ENCODE measurements at regions not wholly inside any gene's neighbourhood (a gene's known extent, or its start where the extent isn't known, plus 50 kb on each side); places are given as distances from the start of the nearest gene placed in this dataset.

DNA sequence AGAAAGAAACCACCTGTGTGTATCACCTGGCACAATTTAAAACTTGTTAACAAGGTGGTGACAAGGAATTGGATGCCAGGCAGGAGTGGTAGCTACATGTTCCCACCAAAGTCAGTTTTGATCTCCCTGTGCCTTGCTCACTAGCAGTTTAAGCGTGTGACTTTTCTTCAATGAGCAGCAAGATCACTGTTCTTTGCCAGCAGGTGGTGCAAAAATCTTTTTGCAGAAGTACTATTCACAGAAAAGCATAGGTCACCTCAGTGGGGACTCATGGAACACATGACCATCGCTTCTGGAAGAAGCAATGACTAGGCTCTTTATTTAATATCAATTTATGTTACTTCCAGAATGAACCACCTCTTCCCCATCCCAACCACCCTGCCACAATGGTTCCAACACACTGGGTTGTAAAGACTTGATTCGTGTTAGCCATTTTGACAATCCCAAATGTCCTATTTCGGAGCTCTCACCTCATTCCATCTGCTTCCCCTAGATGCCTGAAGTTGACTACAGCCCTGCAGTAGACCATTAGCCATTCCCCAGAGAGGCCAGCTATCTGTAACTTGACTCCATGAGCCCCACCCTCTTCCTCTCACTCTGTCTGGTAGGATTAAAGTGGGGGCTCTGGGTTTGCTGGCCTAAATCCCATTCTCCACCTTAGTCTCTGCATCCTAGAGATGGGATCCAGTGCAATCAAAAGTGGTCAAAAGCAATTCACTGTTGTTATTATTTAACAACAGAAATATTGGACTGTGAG lies 59.1 kb upstream of the TNFRSF19 start:
- Histone ChIP-seq H3K9me3 (ENCODE audit: low read depth) (no peaks in the 10 kb centered on the region), H3K27me3 (no peaks in the 10 kb centered on the region), H3K27ac (no peak overlapping the region), H3K4me2 (no peak overlapping the region), H3K4me1 (ENCODE audit: insufficient read depth) (no peaks in the 10 kb centered on the region), H3K79me2 (no peaks in the 10 kb centered on the region), H3K4me3 (no peak overlapping the region), H3K9me2 (replicated peaks; ENCODE audit: insufficient read depth) (no peaks in the 10 kb centered on the region), H3K36me3 (replicated peaks; ENCODE audit: insufficient read depth, low read depth) (no peaks in the 10 kb centered on the region), H4K20me1 (ENCODE audit: insufficient read depth, poor library complexity, severe bottlenecking) (no peaks in the 10 kb centered on the region), H2AFZ (no peak overlapping the region)
- TF ChIP-seq, protein P1, sequence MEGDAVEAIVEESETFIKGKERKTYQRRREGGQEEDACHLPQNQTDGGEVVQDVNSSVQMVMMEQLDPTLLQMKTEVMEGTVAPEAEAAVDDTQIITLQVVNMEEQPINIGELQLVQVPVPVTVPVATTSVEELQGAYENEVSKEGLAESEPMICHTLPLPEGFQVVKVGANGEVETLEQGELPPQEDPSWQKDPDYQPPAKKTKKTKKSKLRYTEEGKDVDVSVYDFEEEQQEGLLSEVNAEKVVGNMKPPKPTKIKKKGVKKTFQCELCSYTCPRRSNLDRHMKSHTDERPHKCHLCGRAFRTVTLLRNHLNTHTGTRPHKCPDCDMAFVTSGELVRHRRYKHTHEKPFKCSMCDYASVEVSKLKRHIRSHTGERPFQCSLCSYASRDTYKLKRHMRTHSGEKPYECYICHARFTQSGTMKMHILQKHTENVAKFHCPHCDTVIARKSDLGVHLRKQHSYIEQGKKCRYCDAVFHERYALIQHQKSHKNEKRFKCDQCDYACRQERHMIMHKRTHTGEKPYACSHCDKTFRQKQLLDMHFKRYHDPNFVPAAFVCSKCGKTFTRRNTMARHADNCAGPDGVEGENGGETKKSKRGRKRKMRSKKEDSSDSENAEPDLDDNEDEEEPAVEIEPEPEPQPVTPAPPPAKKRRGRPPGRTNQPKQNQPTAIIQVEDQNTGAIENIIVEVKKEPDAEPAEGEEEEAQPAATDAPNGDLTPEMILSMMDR (IDR thresholded peaks at IDR 0.05; ENCODE audit: poor library complexity): peak; percentile 49
- no peak for TF ChIP-seq EZH2phosphoT487 (IDR thresholded peaks at IDR 0.05; ENCODE audit: low read depth, severe bottlenecking, unreplicated experiment)
- peak; percentile 57 for DNase-seq (ENCODE audit: low spot score)
- 91% methylated on average over 4 of the region's 4 CpGs for WGBS (ENCODE audit: low lambda C conversion rate, missing lambda C conversion rate)

DNA sequence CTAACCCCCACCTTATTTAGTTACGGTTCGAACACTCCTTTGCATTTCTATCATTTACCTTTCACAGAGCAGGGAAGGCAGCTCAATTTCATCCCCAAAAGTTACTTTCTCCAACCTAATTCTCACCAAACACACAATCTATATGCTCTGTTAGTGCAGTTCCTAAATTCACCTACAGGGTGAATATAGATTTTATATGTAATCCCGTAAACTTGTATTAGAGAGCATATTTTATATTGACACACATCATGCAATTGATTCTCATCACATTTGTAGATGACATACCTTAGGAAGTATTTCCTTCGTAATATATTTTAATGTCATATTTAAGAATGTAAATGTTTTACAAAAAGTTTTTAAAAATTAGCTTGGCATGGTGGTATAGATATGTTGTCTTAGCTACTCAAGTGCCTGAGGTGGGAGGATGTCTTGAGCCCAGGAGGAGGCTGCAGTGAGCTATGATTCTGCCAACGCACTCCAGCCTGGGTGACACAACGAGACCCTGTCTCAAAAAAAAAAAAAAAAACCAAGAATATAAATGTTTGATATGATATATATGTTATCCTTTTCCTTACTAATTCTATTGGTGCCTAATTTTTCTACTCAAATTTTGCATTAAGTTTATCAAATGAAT lies 57.3 kb upstream of the TNFRSF19 start:
- Histone ChIP-seq H3K4me1 (ENCODE audit: insufficient read depth) (no peaks in the 10 kb centered on the region), H3K9me3 (ENCODE audit: low read depth) (no peaks in the 10 kb centered on the region), H3K4me2 (no peak overlapping the region), H3K27ac (no peak overlapping the region), H3K36me3 (replicated peaks; ENCODE audit: insufficient read depth, low read depth) (no peaks in the 10 kb centered on the region), H3K79me2 (no peaks in the 10 kb centered on the region), H4K20me1 (ENCODE audit: insufficient read depth, poor library complexity, severe bottlenecking) (no peaks in the 10 kb centered on the region), H3K4me3 (no peak overlapping the region), H2AFZ (no peak overlapping the region), H3K27me3 (no peaks in the 10 kb centered on the region), H3K9me2 (replicated peaks; ENCODE audit: insufficient read depth) (no peaks in the 10 kb centered on the region)
- WGBS (ENCODE audit: low lambda C conversion rate, missing lambda C conversion rate): 94% methylated on average over 6 of the region's 6 CpGs
- no peak for DNase-seq (ENCODE audit: low spot score)
- TF ChIP-seq, protein P1 (IDR thresholded peaks at IDR 0.05; ENCODE audit: poor library complexity): no peak
- TF ChIP-seq EZH2phosphoT487 (IDR thresholded peaks at IDR 0.05; ENCODE audit: low read depth, severe bottlenecking, unreplicated experiment) (no peak), EZH2 (IDR thresholded peaks at IDR 0.05; ENCODE audit: borderline replicate concordance) (no peak)

DNA sequence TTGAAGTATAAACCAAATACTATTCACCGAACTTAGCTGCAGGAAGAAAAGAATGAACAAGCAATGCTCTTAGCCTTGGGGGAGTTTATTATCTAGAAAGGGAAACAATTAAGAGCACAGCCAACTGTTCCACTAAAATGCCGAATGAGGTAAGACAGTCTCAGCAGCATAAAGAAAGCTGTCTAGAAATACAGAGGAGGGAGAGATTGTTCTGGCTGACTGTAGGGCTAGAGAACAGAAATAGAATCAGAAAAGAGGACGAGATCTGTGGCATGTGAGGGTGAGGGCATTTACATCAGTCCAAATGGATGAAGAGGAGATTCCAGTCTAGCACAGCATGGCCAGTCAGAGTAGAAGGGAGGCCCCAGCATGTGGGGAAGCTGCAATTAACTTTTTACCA lies 56.8 kb upstream of the TNFRSF19 start:
- Histone ChIP-seq H4K20me1 (ENCODE audit: insufficient read depth, poor library complexity, severe bottlenecking) (no peaks in the 10 kb centered on the region), H3K9me3 (ENCODE audit: low read depth) (no peaks in the 10 kb centered on the region), H3K9me2 (replicated peaks; ENCODE audit: insufficient read depth) (no peaks in the 10 kb centered on the region), H3K36me3 (replicated peaks; ENCODE audit: insufficient read depth, low read depth) (no peaks in the 10 kb centered on the region), H3K27me3 (no peaks in the 10 kb centered on the region), H3K4me3 (no peak overlapping the region), H3K4me2 (no peak overlapping the region), H3K27ac (no peak overlapping the region), H3K4me1 (ENCODE audit: insufficient read depth) (no peaks in the 10 kb centered on the region), H3K79me2 (no peaks in the 10 kb centered on the region), H2AFZ (no peak overlapping the region)
- DNase-seq (ENCODE audit: low spot score): no peak
- TF ChIP-seq EZH2 (IDR thresholded peaks at IDR 0.05; ENCODE audit: borderline replicate concordance) (no peak), EZH2phosphoT487 (IDR thresholded peaks at IDR 0.05; ENCODE audit: low read depth, severe bottlenecking, unreplicated experiment) (no peak)
- TF ChIP-seq, protein P1 (IDR thresholded peaks at IDR 0.05; ENCODE audit: poor library complexity): no peak
- 62% methylated on average over 3 of the region's 3 CpGs for WGBS (ENCODE audit: low lambda C conversion rate, missing lambda C conversion rate)
